GM21390 (cell line): ENCODE measurements at regions not wholly inside any gene's neighbourhood (a gene's known extent, or its start where the extent isn't known, plus 50 kb on each side); places are given as distances from the start of the nearest gene placed in this dataset.

ENCODE experiments used
- ATAC-seq: cut with Tn5 transposase; IDR thresholded peaks from one replicate; pipeline ENCODE4 v1.9.1; 2021; ENCODE audit not compliant: unreplicated experiment

DNA sequence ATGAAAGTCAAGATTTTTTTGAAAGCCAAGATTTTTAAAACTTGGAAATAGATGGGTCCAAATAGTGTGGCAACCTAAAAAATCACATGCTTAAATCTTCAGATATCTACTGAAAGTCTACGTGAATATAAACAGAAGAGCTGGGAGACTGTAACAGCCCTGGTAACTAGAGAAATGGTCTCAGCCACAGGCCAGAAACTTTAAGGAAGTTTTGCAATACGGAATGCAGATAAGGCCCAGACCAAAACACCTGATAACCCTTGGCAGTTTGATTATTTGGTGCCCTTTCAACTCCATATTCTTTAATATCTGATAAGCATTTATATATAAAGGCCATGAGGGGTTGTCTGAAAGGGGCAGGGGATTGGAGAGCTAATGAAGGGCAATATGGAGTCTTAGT, 537.3 kb upstream of the TGFBR2 start:
- no peak for ATAC-seq

DNA sequence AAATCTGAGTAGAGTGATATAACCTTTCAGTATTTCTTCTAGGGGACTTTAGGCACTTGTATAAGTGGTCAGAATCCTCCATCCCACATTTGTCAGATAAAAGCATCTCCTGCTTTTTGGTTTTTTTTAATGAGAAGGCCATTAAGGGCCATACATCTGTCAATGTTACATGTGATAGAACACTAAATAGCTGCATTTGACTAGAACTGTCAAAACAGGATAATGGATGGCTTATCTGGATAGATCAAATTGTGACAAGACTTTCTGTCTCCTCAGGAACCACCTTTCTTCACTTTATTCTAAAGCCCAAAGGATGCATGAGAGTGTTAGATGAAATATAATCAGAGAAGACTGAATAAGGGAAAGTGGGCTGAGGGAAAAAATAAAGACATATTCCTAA, 533.4 kb upstream of the TGFBR2 start:
- no peak for ATAC-seq

DNA sequence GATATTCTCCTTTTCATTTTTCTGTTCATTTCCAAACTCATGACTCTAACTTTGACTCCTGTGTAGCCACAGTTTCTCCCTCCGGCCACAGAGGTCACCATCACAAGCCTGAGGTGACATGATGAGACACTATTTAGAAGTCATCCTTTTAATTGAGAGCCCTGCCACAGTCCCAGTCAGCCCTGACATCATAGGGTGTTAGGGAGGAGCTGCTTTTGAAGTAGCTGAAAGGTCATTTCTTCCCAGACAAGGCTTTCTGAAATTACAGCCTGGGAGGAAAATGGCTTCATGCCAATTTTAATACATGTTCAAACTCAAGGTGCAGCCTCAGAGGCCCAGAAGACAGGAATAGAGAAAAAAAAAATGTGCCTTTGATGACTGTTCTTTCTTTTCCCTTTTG, 532.8 kb upstream of the TGFBR2 start:
- no peak for ATAC-seq

DNA sequence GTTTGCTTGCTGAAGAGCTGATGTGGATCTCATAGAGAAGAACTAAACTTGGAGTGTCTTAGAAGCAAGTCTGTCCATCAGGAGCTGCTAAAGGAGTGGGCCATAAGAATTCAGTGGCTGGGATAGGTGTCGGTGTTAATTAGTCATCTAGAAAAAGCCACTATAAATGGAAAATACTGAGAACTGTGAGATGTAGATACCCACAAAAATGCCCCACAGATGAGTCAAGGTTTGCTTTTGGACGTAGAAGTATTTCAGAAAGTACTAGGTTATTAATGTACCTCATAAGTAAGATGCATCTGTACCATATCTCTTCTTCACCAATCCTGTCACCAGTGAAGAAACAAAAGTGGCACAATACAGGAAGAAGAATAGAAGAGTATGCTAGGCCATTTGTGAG, 530.9 kb upstream of the TGFBR2 start:
- ATAC-seq = no peak

DNA sequence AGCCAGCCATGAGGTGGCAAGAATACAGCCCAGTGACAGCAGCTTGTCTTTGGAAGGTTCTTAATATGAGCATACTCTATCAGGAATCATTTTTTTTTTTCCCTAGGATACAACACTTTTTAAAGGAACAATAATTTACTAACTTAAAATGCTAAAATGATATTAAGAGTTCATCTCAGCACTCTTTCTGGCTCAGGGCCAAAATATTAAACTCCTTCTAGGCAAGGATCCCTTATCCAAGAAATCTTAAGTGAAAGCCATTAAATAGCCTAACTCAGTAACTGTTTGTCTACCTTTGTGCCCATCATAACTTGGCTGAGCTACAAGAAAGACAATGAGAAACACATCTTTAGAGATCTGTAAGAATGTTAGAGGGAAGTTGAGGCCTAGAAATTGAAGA, 529.5 kb upstream of the TGFBR2 start:
- ATAC-seq = no peak

DNA sequence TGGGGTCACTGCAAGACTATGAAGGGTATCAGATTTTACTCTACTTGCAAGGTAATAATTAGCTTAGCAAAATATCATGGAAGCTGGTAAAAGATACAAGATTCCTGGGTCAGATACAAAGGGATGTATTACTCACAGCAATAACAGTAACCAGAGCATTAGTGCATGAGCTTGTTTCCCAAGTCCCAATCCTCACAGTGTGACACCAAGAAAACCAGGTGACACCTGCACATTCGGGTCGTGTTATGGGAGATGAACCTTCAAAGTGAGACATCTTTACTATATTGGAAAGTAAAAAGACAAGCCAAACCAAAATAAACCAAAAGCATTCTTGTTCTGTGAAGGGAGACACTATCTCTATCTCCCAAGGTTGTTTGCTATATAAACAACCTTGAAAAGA, 528.7 kb upstream of the TGFBR2 start:
- no peak for ATAC-seq

DNA sequence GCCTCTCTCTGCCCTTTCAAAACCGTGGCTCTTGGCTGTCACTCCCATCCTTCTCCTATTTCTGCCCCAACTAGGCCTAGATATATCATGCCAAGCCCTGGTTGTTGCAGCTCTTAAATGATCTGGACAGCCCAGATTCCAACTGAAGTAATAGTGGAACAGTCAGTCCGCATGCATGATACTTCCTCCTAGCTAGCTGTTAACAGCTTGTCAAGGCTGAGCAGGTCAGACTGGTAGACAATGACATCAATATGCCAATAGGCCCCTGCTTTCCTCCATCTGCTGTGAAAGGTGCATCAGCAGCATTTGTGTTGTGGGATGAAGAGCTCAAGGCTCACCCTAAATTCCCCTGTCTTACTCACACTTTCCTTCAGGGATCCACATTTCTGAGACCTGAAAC, 527.7 kb upstream of the TGFBR2 start:
- ATAC-seq = no peak

DNA sequence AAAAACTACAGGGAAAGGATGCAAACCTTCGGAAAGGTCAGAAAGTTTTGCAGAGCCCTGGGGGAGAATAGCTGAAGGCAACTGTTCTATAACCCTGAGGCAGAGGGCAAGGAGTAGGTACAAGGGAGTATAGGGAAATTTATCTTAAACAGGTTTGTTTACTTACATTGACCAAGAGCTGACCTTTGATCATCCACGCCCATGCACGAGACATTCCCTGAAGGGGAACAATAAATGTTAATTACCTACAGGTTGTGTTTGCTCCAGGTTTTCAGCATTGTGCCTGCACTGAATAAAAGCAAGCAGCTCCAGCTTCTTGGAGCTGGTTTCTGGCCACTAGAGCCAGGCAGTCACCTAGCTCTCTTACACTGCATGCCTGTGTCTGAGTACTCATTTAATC, 524.5 kb upstream of the TGFBR2 start:
- ATAC-seq = no peak

DNA sequence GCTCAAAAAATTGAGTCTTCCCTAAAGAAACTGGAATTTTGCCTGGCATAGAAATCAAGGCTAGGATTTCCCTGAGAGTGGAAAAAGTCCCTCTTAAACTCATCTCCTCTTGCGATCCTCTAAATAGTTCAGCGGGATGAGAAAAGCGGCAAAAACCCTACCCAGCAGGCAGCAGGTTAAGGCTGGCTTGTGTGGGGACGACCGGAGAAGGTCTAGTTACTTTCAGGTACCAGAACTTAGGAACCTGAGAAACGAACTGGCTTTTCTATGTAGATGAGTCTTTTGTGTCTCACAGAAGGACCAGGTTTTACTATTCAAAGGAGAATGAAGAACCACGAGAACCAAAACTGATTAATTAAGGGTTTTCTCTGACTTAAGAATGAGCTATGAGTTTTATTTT, 523.7 kb upstream of the TGFBR2 start:
- no peak for ATAC-seq

DNA sequence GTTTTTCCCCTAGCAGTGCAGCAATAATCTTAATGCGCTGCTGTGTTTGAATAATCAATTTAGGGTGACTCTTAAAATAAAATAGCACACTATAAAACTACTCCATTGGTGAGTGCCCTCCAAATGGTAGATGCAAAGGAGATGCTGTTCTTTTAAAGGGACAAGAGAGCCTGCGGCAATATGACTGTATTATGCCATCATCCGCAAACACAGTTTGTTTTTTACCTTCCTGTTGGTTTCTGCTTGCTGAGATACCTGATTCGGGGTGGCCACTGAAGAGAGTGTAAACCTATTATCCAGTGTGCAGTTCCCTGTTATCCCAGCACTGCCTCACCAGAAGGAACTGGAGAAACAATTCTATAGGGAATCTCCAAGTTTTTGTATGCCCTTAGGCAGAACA, 523.1 kb upstream of the TGFBR2 start:
- ATAC-seq = no peak

DNA sequence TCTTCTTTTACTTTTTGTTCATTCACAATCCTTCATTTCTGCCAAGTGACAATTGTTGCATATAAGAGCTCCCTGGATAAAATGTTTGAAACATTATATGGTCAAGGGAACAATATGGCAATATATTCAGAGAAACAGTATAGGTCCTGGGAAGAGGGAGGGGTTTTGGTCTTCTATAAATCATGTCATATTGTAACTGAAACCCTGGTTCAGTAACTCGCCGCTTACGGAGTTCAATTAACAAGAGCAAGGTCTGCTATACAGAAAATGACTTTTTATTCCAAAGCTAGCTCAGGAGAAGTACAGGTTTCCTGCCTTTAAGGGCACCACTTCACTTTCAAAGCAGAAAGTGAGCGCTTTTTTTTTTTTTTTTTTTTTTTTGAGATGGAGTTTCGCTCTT, 522.1 kb upstream of the TGFBR2 start:
- ATAC-seq = no peak

DNA sequence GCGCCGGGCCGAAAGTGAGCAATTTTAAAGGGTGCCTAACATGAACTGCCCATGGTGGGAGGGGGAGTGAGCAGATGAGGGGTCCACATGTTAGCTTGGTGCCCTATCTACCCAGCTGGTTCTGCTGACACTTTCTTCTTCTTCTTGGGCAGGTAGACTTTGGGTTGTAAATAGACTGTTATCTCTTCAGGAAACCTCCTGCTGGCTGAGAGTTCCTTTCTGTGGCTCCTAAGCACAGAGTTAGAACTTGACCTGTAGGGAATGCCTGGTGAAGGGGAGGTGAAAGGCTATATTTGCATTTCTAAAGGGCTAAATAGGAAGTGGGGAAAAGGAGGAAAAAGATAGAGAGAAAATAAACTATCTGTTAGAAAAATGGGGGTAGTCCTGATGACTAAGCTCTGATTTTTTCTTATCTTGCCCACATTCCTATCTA, 521.4 kb upstream of the TGFBR2 start:
- no peak for ATAC-seq

DNA sequence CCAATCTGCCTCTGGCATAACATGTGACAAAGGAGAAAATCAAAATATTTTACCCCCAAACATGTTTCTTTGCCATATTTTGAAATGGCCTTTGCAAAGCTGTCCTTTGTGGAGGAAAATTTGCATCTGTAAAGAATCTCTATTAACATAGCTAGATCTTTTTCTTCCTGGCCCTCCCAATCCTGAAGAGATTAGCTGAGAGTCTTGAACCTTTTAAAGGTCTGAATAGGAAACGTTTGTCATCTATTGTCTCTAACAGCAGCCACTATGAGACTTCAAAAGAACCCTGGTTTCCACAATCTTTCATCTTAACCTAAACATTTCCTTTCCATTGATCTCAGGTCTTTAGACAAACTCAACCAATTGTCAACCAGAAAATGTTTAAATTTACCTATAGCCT, 520.9 kb upstream of the TGFBR2 start:
- ATAC-seq = no peak

DNA sequence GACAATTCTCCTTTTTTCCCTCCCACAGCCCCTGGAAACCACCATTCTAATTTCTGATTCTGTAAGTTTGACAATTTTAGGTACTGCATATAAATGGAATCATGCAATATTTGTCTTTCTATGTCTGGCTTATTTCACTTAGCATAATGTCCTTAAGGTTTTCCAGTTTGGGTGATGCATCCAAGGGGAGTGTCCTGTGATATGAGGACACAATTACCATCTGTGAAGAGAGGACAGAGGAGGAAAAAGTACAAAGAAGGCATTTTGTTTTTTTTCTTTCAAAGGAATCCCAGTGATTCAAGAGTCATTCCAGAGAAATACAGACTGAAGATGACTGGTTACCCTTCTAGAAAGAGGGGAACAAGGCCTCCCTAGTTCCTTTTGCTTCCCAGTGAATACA, 514.7 kb upstream of the TGFBR2 start:
- no peak for ATAC-seq

DNA sequence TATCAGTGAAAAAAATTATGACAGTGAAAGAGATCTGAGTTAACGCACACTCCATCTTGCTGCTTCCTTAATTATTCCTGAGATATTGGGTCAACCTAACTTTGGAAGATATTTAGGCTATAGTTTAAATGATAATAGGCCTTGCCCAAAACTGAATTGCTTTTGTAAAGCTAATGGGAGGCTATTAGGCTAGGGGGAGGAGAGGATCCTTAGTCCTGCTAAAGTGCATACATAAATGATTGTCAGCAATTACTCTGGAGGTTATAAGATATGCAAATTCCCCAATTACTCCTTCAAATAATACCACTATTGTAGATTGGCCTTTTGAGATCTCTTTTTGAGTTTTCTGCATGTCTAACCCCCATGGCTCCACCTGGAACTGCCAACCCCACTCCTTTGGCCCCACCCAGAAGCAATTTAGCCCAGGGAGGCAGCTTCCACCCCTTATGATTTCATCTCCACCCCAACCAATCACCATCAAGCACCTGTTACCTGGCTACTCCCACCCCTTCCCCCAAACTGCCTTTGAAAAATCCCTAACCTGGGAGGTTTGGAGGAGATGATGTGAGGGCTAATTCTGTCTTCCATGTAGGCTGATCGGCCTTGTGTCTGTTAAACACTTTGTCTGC, 509.3 kb upstream of the TGFBR2 start:
- no peak for ATAC-seq

DNA sequence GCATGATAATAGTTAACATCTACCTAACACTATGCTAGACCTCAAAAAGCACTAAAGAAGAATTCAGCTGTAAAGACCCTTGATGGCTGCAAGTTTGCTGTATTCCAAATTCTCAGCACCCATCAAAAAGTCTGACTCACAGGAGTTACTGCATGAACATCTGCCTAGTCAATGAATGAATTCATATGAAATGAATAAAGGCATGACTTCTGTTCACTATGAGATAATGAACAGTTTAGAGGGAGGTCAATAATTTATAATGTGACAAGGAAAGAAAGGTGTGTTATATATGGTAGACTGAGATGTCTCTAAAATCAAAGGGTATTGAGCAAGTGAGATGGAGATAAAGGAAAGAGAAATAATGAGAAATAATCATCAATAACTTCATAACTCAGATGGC, 508.2 kb upstream of the TGFBR2 start:
- ATAC-seq = no peak

DNA sequence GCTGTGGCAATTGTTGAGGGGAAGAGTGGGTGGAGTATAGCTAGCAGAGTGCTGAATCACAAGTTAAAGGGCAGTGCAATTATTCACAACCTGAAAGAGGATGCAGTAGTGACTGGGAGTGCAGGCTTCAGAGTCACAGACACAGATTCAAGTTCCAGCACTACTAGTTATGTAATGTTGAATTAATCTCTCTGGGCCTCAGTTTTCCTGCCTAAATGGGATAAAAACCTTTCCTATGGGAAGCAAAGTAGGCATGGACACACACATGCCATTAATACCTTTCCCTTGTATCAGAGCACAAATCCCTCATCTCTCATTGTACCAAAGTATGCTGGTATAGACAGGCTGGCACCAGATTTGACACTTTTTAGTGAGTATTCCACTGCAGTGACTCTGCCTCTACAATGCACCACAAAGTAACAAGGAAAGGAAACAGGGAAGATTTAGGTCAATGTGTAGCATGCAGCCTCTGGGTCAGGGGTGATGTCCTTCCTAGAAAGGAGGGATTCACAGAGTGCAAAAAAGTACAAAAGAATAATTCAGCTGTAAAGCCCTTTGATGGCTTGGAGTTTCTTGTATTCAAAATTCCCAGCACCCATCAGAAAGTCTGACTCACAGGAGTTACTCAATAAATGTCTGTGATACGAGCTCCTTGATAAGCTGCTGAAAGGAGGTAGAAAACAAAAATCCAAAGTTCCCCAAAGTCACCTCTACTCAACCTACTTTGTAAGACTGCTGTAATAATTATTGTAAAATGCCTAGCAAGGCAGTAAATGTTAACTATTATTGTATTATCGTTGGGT, 507.5 kb upstream of the TGFBR2 start:
- no peak for ATAC-seq

DNA sequence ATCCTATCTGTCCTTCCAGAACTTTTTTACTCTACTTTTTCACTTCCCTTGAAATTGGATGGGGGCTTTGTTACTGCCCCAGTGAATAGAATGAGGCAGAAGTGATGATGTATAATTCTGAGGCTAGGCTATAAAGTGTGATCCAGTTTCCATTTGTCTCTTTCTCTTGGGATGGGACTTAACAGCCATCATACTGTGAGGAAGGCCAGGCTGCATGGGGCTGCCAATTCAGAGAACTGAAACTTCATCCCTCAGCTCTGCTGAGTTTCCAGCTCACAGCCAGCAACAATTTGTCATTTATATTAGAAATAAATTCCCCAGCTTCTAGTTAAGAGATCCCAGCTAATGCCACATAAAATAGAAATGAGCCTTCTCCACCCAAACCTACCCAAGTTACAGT, 504.0 kb upstream of the TGFBR2 start:
- ATAC-seq = no peak

DNA sequence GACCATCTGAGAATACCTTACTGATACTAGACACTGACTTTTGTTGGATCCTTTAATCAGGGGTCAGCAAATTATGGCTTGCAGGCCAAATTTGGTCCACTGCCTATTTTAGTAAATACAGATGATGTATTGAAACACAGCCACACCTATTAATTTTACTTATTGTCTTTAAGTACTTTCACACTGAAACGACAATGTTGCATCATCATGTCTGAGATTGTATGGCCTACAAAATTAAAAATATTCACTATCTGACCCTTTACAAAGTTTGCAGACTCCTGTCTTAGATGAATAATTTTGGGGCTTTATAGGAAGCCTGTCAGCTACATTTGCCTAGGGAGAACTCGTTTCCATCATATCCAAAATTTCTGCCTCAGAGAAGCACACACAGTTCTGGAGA, 503.2 kb upstream of the TGFBR2 start:
- no peak for ATAC-seq

DNA sequence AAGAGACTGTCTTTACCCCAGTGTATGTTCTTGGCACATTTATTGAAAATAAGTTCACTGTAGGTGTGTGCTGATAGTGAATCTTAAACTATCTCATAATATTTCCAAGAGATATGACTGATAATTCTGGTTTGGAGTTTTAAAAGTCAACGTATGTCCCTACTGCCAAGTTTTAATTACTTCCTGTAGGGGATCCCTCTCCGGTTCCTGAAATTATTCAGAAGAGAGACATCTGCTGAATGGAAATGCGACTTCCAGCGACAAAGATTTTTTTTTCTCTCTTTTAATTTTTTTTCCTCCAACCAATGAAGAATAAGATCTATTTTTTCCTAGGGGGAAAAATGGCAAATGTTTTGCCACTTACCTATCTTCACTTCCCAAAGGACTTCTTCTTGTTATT, 498.9 kb upstream of the TGFBR2 start:
- ATAC-seq = no peak

DNA sequence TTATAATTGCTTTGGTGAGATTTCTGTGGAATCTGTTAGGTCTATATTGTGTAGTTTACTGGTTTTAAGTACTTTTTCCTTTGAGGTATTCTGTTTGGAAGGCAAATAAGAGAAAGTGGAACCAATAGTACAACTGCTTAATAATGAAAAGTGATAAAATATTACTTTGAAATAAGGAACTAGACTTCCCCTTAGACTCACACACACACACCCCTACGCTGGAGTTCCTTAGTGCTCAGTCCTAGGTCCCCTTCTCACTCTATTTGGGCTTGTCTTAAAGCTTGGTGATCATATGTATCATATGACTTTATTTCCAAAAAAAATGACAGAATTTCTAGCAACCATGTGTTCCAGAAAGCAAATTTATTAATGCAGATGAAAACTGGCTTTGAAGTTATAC, 494.0 kb upstream of the TGFBR2 start:
- no peak for ATAC-seq

DNA sequence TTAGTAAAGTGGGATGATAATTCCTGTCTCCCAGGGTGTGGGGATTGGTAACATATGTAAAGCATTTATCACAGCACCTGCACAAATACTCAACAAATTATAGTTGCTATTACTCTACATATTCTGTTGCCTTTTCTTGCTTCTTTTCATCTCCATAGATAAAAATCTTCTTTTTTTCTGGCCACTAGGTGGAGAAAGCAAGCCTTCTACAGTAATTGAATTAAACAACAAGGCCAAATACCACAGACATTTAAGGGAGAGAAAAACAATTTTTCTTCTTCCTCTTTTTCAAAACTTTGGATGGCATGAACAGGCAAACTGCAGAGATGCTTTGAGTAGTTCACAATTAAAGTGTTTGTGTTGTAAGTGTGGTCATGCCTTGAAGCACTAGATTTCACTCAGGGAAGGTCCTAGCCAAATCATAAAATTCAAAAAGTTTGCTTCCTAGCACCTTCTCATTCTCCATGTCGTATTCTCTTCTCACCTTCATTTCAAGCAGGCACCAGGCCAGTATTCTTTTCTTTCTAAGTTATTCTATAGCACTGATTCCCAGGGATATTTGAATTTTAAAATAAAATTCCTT, 493.4 kb upstream of the TGFBR2 start:
- ATAC-seq = no peak

DNA sequence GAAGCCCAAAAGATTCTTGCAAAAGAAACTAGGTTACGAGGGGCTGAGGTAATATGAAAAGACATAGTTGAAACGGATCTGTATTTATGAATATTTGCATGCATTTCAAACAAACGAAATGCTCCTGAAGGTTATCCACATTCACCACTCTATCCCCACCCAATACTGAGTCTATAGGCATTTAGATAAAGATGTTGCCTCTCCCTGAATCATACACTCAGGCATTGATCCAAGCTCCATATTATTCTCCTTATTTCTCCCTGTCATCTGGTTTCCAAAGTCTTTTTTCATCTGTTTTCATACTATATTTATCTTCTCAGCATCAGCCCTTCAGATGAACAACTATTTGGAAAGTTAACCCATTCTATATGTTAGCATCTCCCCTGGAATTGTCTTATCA, 492.5 kb upstream of the TGFBR2 start:
- ATAC-seq = no peak
